ENCODE measurements at regions not wholly inside any gene's neighbourhood (a gene's known extent, or its start where the extent isn't known, plus 50 kb on each side); places are given as distances from the start of the nearest gene placed in this dataset.

DNA sequence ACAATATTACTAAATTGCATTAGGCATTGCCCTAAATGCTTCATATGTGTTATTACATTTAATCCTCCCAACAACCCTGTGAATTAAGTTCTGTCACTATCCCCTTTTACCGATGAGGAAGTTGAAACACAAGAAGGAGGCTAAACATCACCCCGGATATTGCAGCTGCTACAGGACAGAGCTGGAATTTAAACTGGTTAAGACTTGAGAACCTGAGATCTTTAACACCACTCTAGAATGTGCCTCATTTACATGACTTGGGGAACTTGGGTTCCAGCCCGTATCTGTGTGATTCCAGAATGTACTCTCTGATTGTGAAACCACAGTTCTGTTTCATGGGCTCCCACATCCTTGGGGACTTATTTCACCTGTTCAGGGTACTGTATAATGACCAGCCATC lies 165.1 kb upstream of the PPARGC1A start:
- H3K4me3 ChIP-seq (replicated peaks in 1 of 2; ENCODE audit: low read depth in 2 of 2, low read length in 2 of 2), result no peak overlapping the region
- DNase-seq (ENCODE audit: low read depth in 2 of 2), result no peak
- TF ChIP-seq, protein P1, sequence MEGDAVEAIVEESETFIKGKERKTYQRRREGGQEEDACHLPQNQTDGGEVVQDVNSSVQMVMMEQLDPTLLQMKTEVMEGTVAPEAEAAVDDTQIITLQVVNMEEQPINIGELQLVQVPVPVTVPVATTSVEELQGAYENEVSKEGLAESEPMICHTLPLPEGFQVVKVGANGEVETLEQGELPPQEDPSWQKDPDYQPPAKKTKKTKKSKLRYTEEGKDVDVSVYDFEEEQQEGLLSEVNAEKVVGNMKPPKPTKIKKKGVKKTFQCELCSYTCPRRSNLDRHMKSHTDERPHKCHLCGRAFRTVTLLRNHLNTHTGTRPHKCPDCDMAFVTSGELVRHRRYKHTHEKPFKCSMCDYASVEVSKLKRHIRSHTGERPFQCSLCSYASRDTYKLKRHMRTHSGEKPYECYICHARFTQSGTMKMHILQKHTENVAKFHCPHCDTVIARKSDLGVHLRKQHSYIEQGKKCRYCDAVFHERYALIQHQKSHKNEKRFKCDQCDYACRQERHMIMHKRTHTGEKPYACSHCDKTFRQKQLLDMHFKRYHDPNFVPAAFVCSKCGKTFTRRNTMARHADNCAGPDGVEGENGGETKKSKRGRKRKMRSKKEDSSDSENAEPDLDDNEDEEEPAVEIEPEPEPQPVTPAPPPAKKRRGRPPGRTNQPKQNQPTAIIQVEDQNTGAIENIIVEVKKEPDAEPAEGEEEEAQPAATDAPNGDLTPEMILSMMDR (IDR thresholded peaks at IDR 0.05; ENCODE audit: low read depth, low read length), result no peak

GRCh38 chr4:24053934-24054333 lies 164.1 kb upstream of the PPARGC1A start:
- TF ChIP-seq, protein P1 (IDR thresholded peaks at IDR 0.05; ENCODE audit: low read depth, low read length), result no peak
- H3K4me3 ChIP-seq (replicated peaks in 1 of 2; ENCODE audit: low read depth in 2 of 2, low read length in 2 of 2), result no peak overlapping the region
- DNase-seq (ENCODE audit: low read depth in 2 of 2), result no peak

DNA sequence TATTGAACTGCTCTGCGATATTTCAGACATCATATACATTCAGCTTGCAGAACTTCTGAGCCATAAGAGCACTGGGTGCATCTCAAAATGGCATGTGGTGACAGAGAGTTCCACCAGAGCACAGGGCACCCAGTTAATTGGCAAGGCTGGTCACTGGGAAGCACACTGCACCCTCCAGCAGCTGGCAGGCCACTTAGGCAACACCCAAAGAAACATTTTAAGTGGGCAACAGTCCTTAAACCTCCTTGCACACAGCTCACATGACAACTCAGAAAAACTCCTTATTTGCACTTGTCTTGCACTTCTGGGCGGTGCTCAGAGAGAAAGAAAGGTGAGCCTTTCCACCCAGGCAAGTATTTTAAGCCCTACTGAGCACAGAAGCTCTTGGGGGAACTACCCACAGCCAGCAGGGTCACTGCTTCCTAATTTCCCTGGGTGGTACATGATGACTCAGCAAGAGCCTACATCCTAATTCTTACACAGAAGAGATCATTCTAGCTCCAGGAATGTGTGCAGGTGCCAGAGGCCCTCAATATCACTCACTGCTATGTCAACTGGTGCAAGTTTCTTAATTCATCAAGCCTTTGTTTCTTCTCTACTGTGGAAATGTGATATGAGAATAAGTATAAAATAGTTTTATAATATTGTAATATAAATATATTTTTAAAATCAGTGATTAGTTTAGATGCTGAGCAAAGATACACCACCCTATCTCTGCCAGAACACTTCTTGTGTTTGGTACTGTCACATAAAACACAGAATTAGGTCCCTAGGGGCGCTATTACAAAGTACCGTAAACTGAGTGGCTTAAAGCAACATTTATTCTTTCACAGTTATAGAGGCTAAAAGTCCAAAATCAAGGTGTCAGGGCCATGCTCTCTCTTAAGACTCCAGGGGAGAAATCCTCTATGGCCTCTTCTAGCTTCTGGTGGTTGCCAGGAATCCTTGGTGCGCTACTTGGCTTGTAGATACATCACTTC lies 155.1 kb upstream of the PPARGC1A start:
- TF ChIP-seq, protein P1 (IDR thresholded peaks at IDR 0.05; ENCODE audit: low read depth, low read length), result no peak
- H3K4me3 ChIP-seq (replicated peaks in 1 of 2; ENCODE audit: low read depth in 2 of 2, low read length in 2 of 2), result no peak overlapping the region
- no peak for DNase-seq (ENCODE audit: low read depth in 2 of 2)

GRCh38 chr4:24042094-24042493 lies 152.2 kb upstream of the PPARGC1A start:
- peak; percentile 83 to 91 for DNase-seq (ENCODE audit: low read depth in 2 of 2)
- TF ChIP-seq, protein P1 (IDR thresholded peaks at IDR 0.05; ENCODE audit: low read depth, low read length), result no peak
- H3K4me3 ChIP-seq (replicated peaks in 1 of 2; ENCODE audit: low read depth in 2 of 2, low read length in 2 of 2), result no peak overlapping the region

GRCh38 chr4:24040811-24041210 lies 151.0 kb upstream of the PPARGC1A start:
- DNase-seq (ENCODE audit: low read depth in 2 of 2), result no peak
- TF ChIP-seq, protein P1 (IDR thresholded peaks at IDR 0.05; ENCODE audit: low read depth, low read length), result no peak
- H3K4me3 ChIP-seq (replicated peaks in 1 of 2; ENCODE audit: low read depth in 2 of 2, low read length in 2 of 2), result no peak overlapping the region

DNA sequence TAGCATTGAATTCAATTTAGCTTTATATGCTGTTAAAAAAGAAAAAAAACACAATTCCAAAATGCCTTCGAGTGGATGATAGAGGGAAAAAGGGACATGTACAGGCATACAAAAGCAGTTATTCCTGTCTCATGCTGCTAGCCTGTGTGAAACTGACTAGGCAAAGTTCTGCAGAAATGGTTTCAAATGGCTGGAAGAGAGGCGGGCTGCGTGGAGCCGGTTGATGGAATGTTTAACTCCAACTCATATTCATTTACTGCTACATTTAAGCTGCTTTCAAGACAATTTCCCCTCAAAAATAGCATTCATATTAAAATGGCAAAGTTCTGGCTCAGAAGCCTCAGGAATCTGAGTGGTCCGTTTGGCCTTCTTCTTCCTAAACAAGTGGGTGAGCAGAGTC lies 143.8 kb upstream of the PPARGC1A start:
- DNase-seq (ENCODE audit: low read depth in 2 of 2), result no peak
- no peak overlapping the region for H3K4me3 ChIP-seq (replicated peaks in 1 of 2; ENCODE audit: low read depth in 2 of 2, low read length in 2 of 2)
- TF ChIP-seq, protein P1 (IDR thresholded peaks at IDR 0.05; ENCODE audit: low read depth, low read length), result no peak

All from cardiac fibroblast (primary cell).